Small intestine (tissue), 7 donors: ENCODE measurements at regions not wholly inside any gene's neighbourhood (a gene's known extent, or its start where the extent isn't known, plus 50 kb on each side); places are given as distances from the start of the nearest gene placed in this dataset.

Experiments
- DNase-seq, 2 donors: peaks; one replicate each; pipeline versions ENCODE4 v3.0.0 to v3.0.0-alpha.2; 2013
- FAIRE-seq: peaks from 2 replicates; lab custom pipeline; 2012; peaks lifted over from hg19 to GRCh38; lab: Jason Lieb, UNC
- H3K27ac ChIP-seq, 3 donors: one replicate each; pipeline ENCODE4 v1.5.1; 2013; ENCODE audit warnings: low read length in 2 of 3, mild to moderate bottlenecking in 2 of 3, control low read depth in 1 of 3, inconsistent platforms in 1 of 3, low read depth in 1 of 3, moderate library complexity in 1 of 3
- H3K27me3 ChIP-seq, 3 donors: one replicate each; pipeline ENCODE4 v1.6.1; 2013; ENCODE audit warnings: low read length in 3 of 3, inconsistent platforms in 1 of 3; ENCODE audit not compliant: control insufficient read depth in 3 of 3, insufficient read depth in 3 of 3
- H3K36me3 ChIP-seq, 3 donors: one replicate each; pipeline ENCODE4 v1.6.1; 2013; ENCODE audit warnings: low read length in 3 of 3, inconsistent platforms in 1 of 3, low read depth in 1 of 3, mild to moderate bottlenecking in 1 of 3, moderate library complexity in 1 of 3; ENCODE audit not compliant: control insufficient read depth in 3 of 3, insufficient read depth in 2 of 3
- H3K4me1 ChIP-seq, 3 donors: one replicate each; pipeline ENCODE4 v1.6.1; 2013; ENCODE audit warnings: low read length in 2 of 3, inconsistent platforms in 1 of 3, low read depth in 1 of 3, mild to moderate bottlenecking in 1 of 3, moderate library complexity in 1 of 3; ENCODE audit not compliant: control insufficient read depth in 3 of 3, insufficient read depth in 2 of 3
- H3K4me3 ChIP-seq, 3 donors: one replicate each; pipeline ENCODE4 v1.5.1; 2013; ENCODE audit warnings: low read length in 3 of 3, control low read depth in 1 of 3, inconsistent platforms in 1 of 3, low read depth in 1 of 3, mild to moderate bottlenecking in 1 of 3, moderate library complexity in 1 of 3
- H3K9me3 ChIP-seq, 2 donors: one replicate each; pipeline ENCODE4 v1.6.1; 2013; ENCODE audit warnings: low read depth in 1 of 2, low read length in 1 of 2; ENCODE audit not compliant: control insufficient read depth in 2 of 2, insufficient read depth in 1 of 2
- WGBS, 3 donors: extraction: QIAGEN DNeasy Blood & Tissue Kit; methylation state at CpG; one replicate each; pipeline ENCODE4 v1.1.7; 2013; 5-methylcytosine and 5-hydroxymethylcytosine counted together
- donor health status: healthy with polysubstance abuse.
- donor health status: control.
- donor health status: control.
- donor health status: Bipolar disorder and iron deficiency.
- donor health status: healthy.

DNA sequence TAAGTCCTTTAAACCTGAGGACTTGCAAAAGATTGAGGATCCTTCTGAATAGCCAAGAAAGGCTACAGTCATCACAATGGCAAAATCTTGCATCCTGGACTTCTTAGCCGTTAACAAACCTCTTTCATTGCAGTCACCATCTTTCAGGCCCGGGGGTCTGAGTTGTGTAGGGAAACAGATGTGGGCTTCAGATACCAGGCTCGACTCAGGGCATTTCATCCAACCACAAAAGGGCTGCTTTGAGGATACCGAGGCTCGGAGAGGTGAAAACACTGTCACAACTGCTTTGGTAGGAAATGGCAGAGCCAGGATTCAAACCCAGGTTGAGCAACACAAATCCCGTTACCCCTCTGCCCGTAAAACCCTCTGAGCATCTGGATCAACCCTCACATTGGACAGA is 147.4 kb downstream of the TFCP2L1 start:
- Histone ChIP-seq H3K4me1 (no peaks in the 10 kb centered on the region), H3K36me3 (no peaks in the 10 kb centered on the region), H3K27ac (no peak overlapping the region), H3K9me3 (peaks cover 0 to 9% of the 10 kb centered on the region in 2 donors), H3K27me3 (no peaks in the 10 kb centered on the region), H3K4me3 (no peak overlapping the region)
- WGBS, 3 donors: 73 to 83% (median 78%) methylated on average over 7 of the region's 7 CpGs
- no peak for DNase-seq
- FAIRE-seq: no peak

DNA sequence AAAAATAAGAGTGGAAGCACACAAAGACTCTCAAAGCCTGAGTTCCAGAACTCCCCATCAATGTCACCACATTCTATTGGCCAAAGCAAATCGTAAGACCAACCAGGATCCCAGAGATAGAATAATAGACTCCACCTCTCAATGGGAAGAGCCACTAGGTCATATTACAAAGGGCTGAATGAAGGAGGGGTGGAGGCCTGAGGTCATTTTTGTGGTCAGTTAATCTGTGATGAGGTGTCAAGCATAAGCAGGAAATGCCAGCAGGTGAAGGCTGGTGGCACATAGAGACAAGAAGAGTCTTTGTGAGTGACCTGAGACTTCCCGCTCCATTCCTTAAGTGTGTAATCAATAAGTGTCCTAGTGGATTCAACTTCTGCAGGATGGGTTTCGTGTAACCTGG is 144.3 kb downstream of the TFCP2L1 start:
- Histone ChIP-seq H3K9me3 (peaks cover 0 to 9% of the 10 kb centered on the region in 2 donors), H3K27ac (no peak overlapping the region), H3K36me3 (no peaks in the 10 kb centered on the region), H3K4me3 (no peak overlapping the region), H3K27me3 (no peaks in the 10 kb centered on the region), H3K4me1 (no peaks in the 10 kb centered on the region)
- DNase-seq (no peak), FAIRE-seq (no peak)
- 74 to 81% (median 80%) methylated on average over 3 of the region's 3 CpGs for WGBS, 3 donors

- H3K4me1 ChIP-seq: no peaks in the 10 kb centered on the region
- H3K27me3 ChIP-seq: no peaks in the 10 kb centered on the region
- FAIRE-seq: no peak
- no peak for DNase-seq
- peaks cover 0 to 3% of the 10 kb centered on the region in 2 donors for H3K9me3 ChIP-seq
- WGBS, 3 donors: 94 to 100% (median 95%) methylated on average over 2 of the region's 2 CpGs
- H3K27ac ChIP-seq: no peak overlapping the region
- no peaks in the 10 kb centered on the region for H3K36me3 ChIP-seq
- no peak overlapping the region for H3K4me3 ChIP-seq
Observed at GRCh38 chr2:121142452-121142851, 142.6 kb downstream of the TFCP2L1 start.

GRCh38 chr2:121144111-121144510 is 140.9 kb downstream of the TFCP2L1 start:
- DNase-seq (no peak), FAIRE-seq (no peak)
- Histone ChIP-seq H3K4me1 (no peaks in the 10 kb centered on the region), H3K9me3 (peaks cover 0 to 3% of the 10 kb centered on the region in 2 donors), H3K4me3 (no peak overlapping the region), H3K36me3 (no peaks in the 10 kb centered on the region), H3K27ac (no peak overlapping the region), H3K27me3 (no peaks in the 10 kb centered on the region)
- 86 to 89% (median 87%) methylated on average over 7 of the region's 7 CpGs for WGBS, 3 donors

DNA sequence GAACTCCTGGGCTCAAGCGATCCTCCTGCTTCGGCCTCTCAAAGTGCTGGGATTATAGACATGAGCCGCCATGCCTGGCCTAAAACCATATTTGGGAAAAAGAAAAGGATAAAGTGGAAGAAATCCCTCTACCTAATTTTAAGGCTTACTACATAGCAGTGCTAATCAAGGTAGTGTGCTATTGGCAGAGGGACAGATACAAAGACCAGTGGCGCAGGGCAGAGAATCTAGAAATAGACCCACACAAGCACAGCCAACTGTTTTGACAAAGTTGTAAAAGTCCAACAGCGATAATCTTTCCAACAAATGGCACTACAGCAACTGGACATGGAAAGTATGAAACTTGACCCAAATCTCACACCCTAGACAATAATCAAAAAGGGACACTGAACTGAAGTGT is 138.4 kb downstream of the TFCP2L1 start:
- Histone ChIP-seq H3K9me3 (no peaks in the 10 kb centered on the region), H3K4me1 (no peaks in the 10 kb centered on the region), H3K36me3 (no peaks in the 10 kb centered on the region), H3K4me3 (no peak overlapping the region), H3K27ac (no peak overlapping the region), H3K27me3 (no peaks in the 10 kb centered on the region)
- DNase-seq (no peak), FAIRE-seq (no peak)
- WGBS, 3 donors: 94 to 99% (median 96%) methylated on average over 5 of the region's 5 CpGs

GRCh38 chr2:121147766-121148165 is 137.2 kb downstream of the TFCP2L1 start:
- no peak for DNase-seq
- Histone ChIP-seq H3K9me3 (no peaks in the 10 kb centered on the region), H3K4me3 (no peak overlapping the region), H3K4me1 (no peaks in the 10 kb centered on the region), H3K27ac (no peak overlapping the region), H3K36me3 (no peaks in the 10 kb centered on the region), H3K27me3 (no peaks in the 10 kb centered on the region)
- FAIRE-seq: no peak
- 75 to 90% (median 84%) methylated on average over 1 of the region's 1 CpG for WGBS, 3 donors

GRCh38 chr2:121148481-121148880 is 136.5 kb downstream of the TFCP2L1 start:
- 74 to 82% (median 77%) methylated on average over 3 of the region's 3 CpGs for WGBS, 3 donors
- DNase-seq (no peak), FAIRE-seq (no peak)

GRCh38 chr2:121149384-121149783 is 135.6 kb downstream of the TFCP2L1 start:
- H3K27ac ChIP-seq: no peak overlapping the region
- FAIRE-seq (no peak), DNase-seq (no peak)
- H3K9me3 ChIP-seq: no peaks in the 10 kb centered on the region
- H3K36me3 ChIP-seq: no peaks in the 10 kb centered on the region
- no peak overlapping the region for H3K4me3 ChIP-seq
- H3K4me1 ChIP-seq: no peaks in the 10 kb centered on the region
- 85 to 95% (median 89%) methylated on average over 4 of the region's 4 CpGs for WGBS, 3 donors
- H3K27me3 ChIP-seq: no peaks in the 10 kb centered on the region

More at GRCh38 chr2:121148481-121148880, 136.5 kb downstream of the TFCP2L1 start:
- no peaks in the 10 kb centered on the region for H3K36me3 ChIP-seq
- no peak overlapping the region for H3K4me3 ChIP-seq
- no peaks in the 10 kb centered on the region for H3K9me3 ChIP-seq
- H3K27me3 ChIP-seq: no peaks in the 10 kb centered on the region
- no peaks in the 10 kb centered on the region for H3K4me1 ChIP-seq
- H3K27ac ChIP-seq: no peak overlapping the region

GRCh38 chr2:121150126-121150525 is 134.9 kb downstream of the TFCP2L1 start:
- WGBS, 3 donors: 79 to 90% (median 83%) methylated on average over 7 of the region's 7 CpGs
- no peak overlapping the region for H3K4me3 ChIP-seq
- no peaks in the 10 kb centered on the region for H3K4me1 ChIP-seq
- no peak overlapping the region for H3K27ac ChIP-seq
- H3K36me3 ChIP-seq: no peaks in the 10 kb centered on the region
- no peaks in the 10 kb centered on the region for H3K9me3 ChIP-seq
- DNase-seq (no peak), FAIRE-seq (no peak)
- H3K27me3 ChIP-seq: no peaks in the 10 kb centered on the region
